ENCODE measurements at regions not wholly inside any gene's neighbourhood (a gene's known extent, or its start where the extent isn't known, plus 50 kb on each side); places are given as distances from the start of the nearest gene placed in this dataset.

DNA sequence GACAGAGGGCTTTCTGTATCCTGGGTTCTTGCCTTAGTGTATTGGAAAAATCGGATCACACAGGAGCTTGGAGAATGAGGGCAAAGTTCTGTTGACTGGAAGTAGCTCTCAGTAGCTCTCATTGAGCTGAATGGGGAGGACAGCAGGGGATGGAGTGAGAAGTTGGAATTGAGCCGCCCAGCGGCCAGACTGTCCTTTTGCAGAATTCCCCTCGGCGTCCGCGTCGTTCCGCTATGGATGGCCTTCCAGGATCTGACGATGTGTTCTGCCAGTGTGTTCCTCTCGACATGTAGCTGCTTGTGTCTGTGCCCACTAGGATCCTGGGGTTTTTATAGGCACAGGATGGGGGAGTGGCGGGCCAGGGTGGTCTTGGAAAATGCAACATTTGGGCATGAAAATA lies 351.8 kb upstream of the SEMA3A start:
- TF ChIP-seq, protein P1, sequence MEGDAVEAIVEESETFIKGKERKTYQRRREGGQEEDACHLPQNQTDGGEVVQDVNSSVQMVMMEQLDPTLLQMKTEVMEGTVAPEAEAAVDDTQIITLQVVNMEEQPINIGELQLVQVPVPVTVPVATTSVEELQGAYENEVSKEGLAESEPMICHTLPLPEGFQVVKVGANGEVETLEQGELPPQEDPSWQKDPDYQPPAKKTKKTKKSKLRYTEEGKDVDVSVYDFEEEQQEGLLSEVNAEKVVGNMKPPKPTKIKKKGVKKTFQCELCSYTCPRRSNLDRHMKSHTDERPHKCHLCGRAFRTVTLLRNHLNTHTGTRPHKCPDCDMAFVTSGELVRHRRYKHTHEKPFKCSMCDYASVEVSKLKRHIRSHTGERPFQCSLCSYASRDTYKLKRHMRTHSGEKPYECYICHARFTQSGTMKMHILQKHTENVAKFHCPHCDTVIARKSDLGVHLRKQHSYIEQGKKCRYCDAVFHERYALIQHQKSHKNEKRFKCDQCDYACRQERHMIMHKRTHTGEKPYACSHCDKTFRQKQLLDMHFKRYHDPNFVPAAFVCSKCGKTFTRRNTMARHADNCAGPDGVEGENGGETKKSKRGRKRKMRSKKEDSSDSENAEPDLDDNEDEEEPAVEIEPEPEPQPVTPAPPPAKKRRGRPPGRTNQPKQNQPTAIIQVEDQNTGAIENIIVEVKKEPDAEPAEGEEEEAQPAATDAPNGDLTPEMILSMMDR (IDR thresholded peaks at IDR 0.05): no peak
- TF ChIP-seq POLR2A (IDR thresholded peaks at IDR 0.05): no peak

All from right lobe of liver (tissue), 4 donors.